ENCODE measurements at regions not wholly inside any gene's neighbourhood (a gene's known extent, or its start where the extent isn't known, plus 50 kb on each side); places are given as distances from the start of the nearest gene placed in this dataset.

GRCh38 chr7:424301-424935 lies 95.2 kb downstream of the PDGFA start:
- in situ Hi-C loops (cut with MboI; ENCODE audit: low pct_unique_long_range_greater_than_20kb, low sequenced_read_pairs, unreplicated experiment): no loop called here
- no peak for TF ChIP-seq CTCF (IDR thresholded peaks at IDR 0.05; ENCODE audit: extremely low read depth, insufficient read depth, missing control alignments)
- DNase-seq (ENCODE audit: low spot score): no peak

GRCh38 chr7:424961-425793 lies 94.5 kb downstream of the PDGFA start:
- TF ChIP-seq CTCF (IDR thresholded peaks at IDR 0.05; ENCODE audit: extremely low read depth, insufficient read depth, missing control alignments): no peak
- DNase-seq (ENCODE audit: low spot score): no peak
- in situ Hi-C loops (cut with MboI; ENCODE audit: low pct_unique_long_range_greater_than_20kb, low sequenced_read_pairs, unreplicated experiment): no loop called here

- in situ Hi-C loops (cut with MboI; ENCODE audit: low pct_unique_long_range_greater_than_20kb, low sequenced_read_pairs, unreplicated experiment): no loop called here
- no peak for TF ChIP-seq CTCF (IDR thresholded peaks at IDR 0.05; ENCODE audit: extremely low read depth, insufficient read depth, missing control alignments)
- DNase-seq (ENCODE audit: low spot score): no peak
Observed at GRCh38 chr7:425794-426188, 93.9 kb downstream of the PDGFA start.

- no peak for TF ChIP-seq CTCF (IDR thresholded peaks at IDR 0.05; ENCODE audit: extremely low read depth, insufficient read depth, missing control alignments)
- no peak for DNase-seq (ENCODE audit: low spot score)
- in situ Hi-C loops (cut with MboI; ENCODE audit: low pct_unique_long_range_greater_than_20kb, low sequenced_read_pairs, unreplicated experiment): no loop called here
Observed at GRCh38 chr7:426510-426909, 93.1 kb downstream of the PDGFA start.

GRCh38 chr7:427506-428103 lies 92.0 kb downstream of the PDGFA start:
- in situ Hi-C loops (cut with MboI; ENCODE audit: low pct_unique_long_range_greater_than_20kb, low sequenced_read_pairs, unreplicated experiment): no loop called here
- no peak for TF ChIP-seq CTCF (IDR thresholded peaks at IDR 0.05; ENCODE audit: extremely low read depth, insufficient read depth, missing control alignments)
- no peak for DNase-seq (ENCODE audit: low spot score)

GRCh38 chr7:428387-428786 lies 91.3 kb downstream of the PDGFA start:
- no peak for DNase-seq (ENCODE audit: low spot score)
- no peak for TF ChIP-seq CTCF (IDR thresholded peaks at IDR 0.05; ENCODE audit: extremely low read depth, insufficient read depth, missing control alignments)
- in situ Hi-C loops (cut with MboI; ENCODE audit: low pct_unique_long_range_greater_than_20kb, low sequenced_read_pairs, unreplicated experiment): no loop called here
